ENCODE measurements at regions not wholly inside any gene's neighbourhood (a gene's known extent, or its start where the extent isn't known, plus 50 kb on each side); places are given as distances from the start of the nearest gene placed in this dataset.

GRCh38 chr13:59277106-59277505, 886.6 kb downstream of the DIAPH3 start:
- no peak for DNase-seq (ENCODE audit: low read depth in 1 of 2, low spot score in 1 of 2)
- H3K27ac ChIP-seq (replicated peaks): no peak overlapping the region
- no peaks in the 10 kb centered on the region for H3K27me3 ChIP-seq (ENCODE audit: insufficient read depth, poor library complexity, severe bottlenecking)
- TF ChIP-seq CTCF (IDR thresholded peaks at IDR 0.05; ENCODE audit: insufficient read depth, low read length) (no peak), POLR2AphosphoS5 (IDR thresholded peaks at IDR 0.05; ENCODE audit: low read depth) (no peak), GABPA (IDR thresholded peaks at IDR 0.05; ENCODE audit: low read depth) (no peak), REST (IDR thresholded peaks at IDR 0.05; ENCODE audit: insufficient replicate concordance, low read depth) (no peak), SPI1 (IDR thresholded peaks at IDR 0.05; ENCODE audit: borderline replicate concordance, low read depth) (no peak)
- no peak overlapping the region for H3K4me3 ChIP-seq (replicated peaks; ENCODE audit: insufficient read depth, low read length)

- no peak overlapping the region for H3K4me3 ChIP-seq (replicated peaks; ENCODE audit: insufficient read depth, low read length)
- H3K27ac ChIP-seq (replicated peaks): no peak overlapping the region
- H3K27me3 ChIP-seq (ENCODE audit: insufficient read depth, poor library complexity, severe bottlenecking): no peaks in the 10 kb centered on the region
- TF ChIP-seq REST (IDR thresholded peaks at IDR 0.05; ENCODE audit: insufficient replicate concordance, low read depth) (no peak), GABPA (IDR thresholded peaks at IDR 0.05; ENCODE audit: low read depth) (no peak), SPI1 (IDR thresholded peaks at IDR 0.05; ENCODE audit: borderline replicate concordance, low read depth) (no peak), POLR2AphosphoS5 (IDR thresholded peaks at IDR 0.05; ENCODE audit: low read depth) (no peak), CTCF (IDR thresholded peaks at IDR 0.05; ENCODE audit: insufficient read depth, low read length) (no peak)
- no peak for DNase-seq (ENCODE audit: low read depth in 1 of 2, low spot score in 1 of 2)
Measured at GRCh38 chr13:59279028-59279427, 884.7 kb downstream of the DIAPH3 start.

- no peak for TF ChIP-seq POLR2AphosphoS5 (IDR thresholded peaks at IDR 0.05; ENCODE audit: low read depth)
- no peak for TF ChIP-seq GABPA (IDR thresholded peaks at IDR 0.05; ENCODE audit: low read depth)
- no peak for TF ChIP-seq REST (IDR thresholded peaks at IDR 0.05; ENCODE audit: insufficient replicate concordance, low read depth)
- no peak for TF ChIP-seq SPI1 (IDR thresholded peaks at IDR 0.05; ENCODE audit: borderline replicate concordance, low read depth)
- no peak for TF ChIP-seq CTCF (IDR thresholded peaks at IDR 0.05; ENCODE audit: insufficient read depth, low read length)
- no peak for DNase-seq (ENCODE audit: low read depth in 1 of 2, low spot score in 1 of 2)
- no peak overlapping the region for H3K27ac ChIP-seq (replicated peaks)
- H3K4me3 ChIP-seq (replicated peaks; ENCODE audit: insufficient read depth, low read length): no peak overlapping the region
- no peaks in the 10 kb centered on the region for H3K27me3 ChIP-seq (ENCODE audit: insufficient read depth, poor library complexity, severe bottlenecking)
Measured at GRCh38 chr13:59279576-59279975, 884.2 kb downstream of the DIAPH3 start.

Data from HL-60 (cell line).